Limb (tissue), 2 donors: ENCODE measurements at regions not wholly inside any gene's neighbourhood (a gene's known extent, or its start where the extent isn't known, plus 50 kb on each side); places are given as distances from the start of the nearest gene placed in this dataset.
"Not testable (repeated sequence)": the region's sequence is repeated elsewhere in the genome, so short reads cannot be mapped to it uniquely, and the experiment has no call there.

Experiments
- DNase-seq, 2 donors: peaks; one replicate each; pipeline ENCODE4 v3.0.0-alpha.2; 2016; ENCODE audit errors: extremely low spot score in 2 of 2

- DNase-seq, result no peak
These were observed 59.7 kb downstream of the TEX35 start for GRCh38 chr1:178572604-178573003.

- no peak for DNase-seq
These were observed 60.4 kb downstream of the TEX35 start for GRCh38 chr1:178573330-178573729.

GRCh38 chr1:178574345-178574744 lies 61.4 kb downstream of the TEX35 start:
- no peak for DNase-seq

- peak in 1 of 2 donors; percentile 54 for DNase-seq
These were observed 62.9 kb downstream of the TEX35 start for GRCh38 chr1:178575611-178576361.

GRCh38 chr1:178576841-178577240 lies 63.9 kb downstream of the TEX35 start:
- no peak for DNase-seq

GRCh38 chr1:178577882-178578281 lies 65.0 kb downstream of the TEX35 start:
- DNase-seq, result no peak

- DNase-seq, result no peak
These were observed 65.6 kb downstream of the TEX35 start for GRCh38 chr1:178578541-178578940.

- DNase-seq, result no peak
These were observed 66.2 kb downstream of the TEX35 start for GRCh38 chr1:178579095-178579494.

GRCh38 chr1:178579562-178579961 lies 66.7 kb downstream of the TEX35 start:
- DNase-seq, result no peak

- no peak for DNase-seq
These were observed 67.2 kb downstream of the TEX35 start for GRCh38 chr1:178580096-178580495.

GRCh38 chr1:178580876-178581275 lies 68.0 kb downstream of the TEX35 start:
- DNase-seq, result no peak

GRCh38 chr1:178581351-178582303 lies 68.7 kb downstream of the TEX35 start:
- no peak for DNase-seq

GRCh38 chr1:178587096-178587495 lies 74.2 kb downstream of the TEX35 start:
- no peak for DNase-seq

- no peak for DNase-seq
These were observed 75.1 kb downstream of the TEX35 start for GRCh38 chr1:178587975-178588374.

GRCh38 chr1:178589042-178589441 lies 76.1 kb downstream of the TEX35 start:
- not testable (repeated sequence) for DNase-seq

- not testable (repeated sequence) for DNase-seq
These were observed 78.9 kb downstream of the TEX35 start for GRCh38 chr1:178591811-178592210.

- DNase-seq, result no peak
These were observed 80.6 kb downstream of the TEX35 start for GRCh38 chr1:178593515-178593914.

GRCh38 chr1:178594133-178594532 lies 81.2 kb downstream of the TEX35 start:
- DNase-seq, result no peak

- DNase-seq, result no peak
These were observed 82.6 kb downstream of the TEX35 start for GRCh38 chr1:178595491-178595890.

- no peak for DNase-seq
These were observed 86.2 kb downstream of the TEX35 start for GRCh38 chr1:178599087-178599486.

GRCh38 chr1:178599745-178600144 lies 86.8 kb downstream of the TEX35 start:
- no peak for DNase-seq

GRCh38 chr1:178603926-178604325 lies 91.0 kb downstream of the TEX35 start:
- no peak for DNase-seq
